Sigmoid colon (tissue), 4 donors: ENCODE measurements at regions not wholly inside any gene's neighbourhood (a gene's known extent, or its start where the extent isn't known, plus 50 kb on each side); places are given as distances from the start of the nearest gene placed in this dataset.

ENCODE experiments used
- CTCF ChIP-seq, 4 experiments: fragments of 450-650 bp in 3 of 4; fragments of 200-600 bp in 1 of 4; IDR thresholded peaks; one replicate each; pipeline ENCODE4 v1.5.1; 2016 to 2019; ENCODE audit warnings: antibody characterized with exemption in 4 of 4, mild to moderate bottlenecking in 3 of 4, moderate library complexity in 2 of 4
- EP300 ChIP-seq, 4 donors: sonication (generic); formaldehyde crosslinking; IDR thresholded peaks; one replicate each; pipeline ENCODE4 v1.6.1; 2017; ENCODE audit warnings: antibody characterized with exemption in 4 of 4
- POLR2A ChIP-seq, 2 donors: fragments of 450-650 bp; IDR thresholded peaks; one replicate each; pipeline ENCODE4 v1.6.1; 2016; ENCODE audit warnings: antibody characterized with exemption in 2 of 2, mild to moderate bottlenecking in 2 of 2, moderate library complexity in 2 of 2

DNA sequence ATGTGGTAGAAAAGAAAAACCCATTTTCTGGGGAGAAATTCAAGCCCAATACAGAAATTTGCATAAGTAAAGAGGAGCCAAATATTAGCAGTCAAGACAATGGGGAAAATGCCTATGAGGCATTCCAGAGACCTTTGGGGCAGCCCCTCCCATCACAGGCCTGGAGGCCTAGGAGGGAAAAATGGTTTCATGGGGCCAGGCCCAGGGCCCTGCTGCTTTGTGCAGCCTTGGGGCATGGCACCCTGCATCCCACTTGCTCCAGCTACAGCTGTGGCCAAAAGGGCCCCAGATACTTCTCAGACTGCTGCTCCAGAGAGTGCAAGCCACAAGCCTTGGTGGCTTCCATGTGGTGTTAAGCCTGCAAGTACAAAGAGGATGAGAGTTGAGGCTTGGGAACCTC is 51.3 kb upstream of the CYP1B1 start:
- TF ChIP-seq CTCF (IDR thresholded peaks at IDR 0.05) (no peak), EP300 (IDR thresholded peaks at IDR 0.05) (no peak), POLR2A (IDR thresholded peaks at IDR 0.05) (no peak)
